Nephron (organoid): ENCODE measurements at regions not wholly inside any gene's neighbourhood (a gene's known extent, or its start where the extent isn't known, plus 50 kb on each side); places are given as distances from the start of the nearest gene placed in this dataset.

ENCODE experiments used
- H3K27ac Mint-ChIP-seq, 3 experiments: 2 replicates each; pipeline ENCODE4 v1.8.0; 2020; ENCODE audit warnings: mixed read lengths in 3 of 3, mild to moderate bottlenecking in 2 of 3, moderate library complexity in 1 of 3
- H3K27me3 Mint-ChIP-seq: 2 replicates; pipeline ENCODE4 v1.8.0; 2021; ENCODE audit warnings: low read depth, mild to moderate bottlenecking, moderate library complexity, mixed read lengths
- H3K36me3 Mint-ChIP-seq: 2 replicates; pipeline ENCODE4 v1.8.0; 2020; ENCODE audit warnings: low read depth, mixed read lengths
- H3K4me1 Mint-ChIP-seq: 2 replicates; pipeline ENCODE4 v1.8.0; 2020; ENCODE audit warnings: mixed read lengths
- H3K4me3 Mint-ChIP-seq, 3 experiments: 2 replicates each; pipeline ENCODE4 v1.8.0; 2020; ENCODE audit warnings: mild to moderate bottlenecking in 3 of 3, mixed read lengths in 3 of 3, moderate library complexity in 2 of 3
- H3K9me3 Mint-ChIP-seq: 2 replicates; pipeline ENCODE4 v1.8.0; 2020; ENCODE audit warnings: mixed read lengths
- CTCF ChIP-seq, 3 experiments: fragments of 200-600 bp; sonication (generic); IDR thresholded peaks; one replicate each; pipeline ENCODE4 v1.5.0; 2021; ENCODE audit warnings: antibody characterized with exemption in 3 of 3; ENCODE audit not compliant: unreplicated experiment in 3 of 3

GRCh38 chr6:104239971-104240370 is 619.7 kb downstream of the HACE1 start:
- H3K36me3 Mint-ChIP-seq = no peaks in the 10 kb centered on the region

DNA sequence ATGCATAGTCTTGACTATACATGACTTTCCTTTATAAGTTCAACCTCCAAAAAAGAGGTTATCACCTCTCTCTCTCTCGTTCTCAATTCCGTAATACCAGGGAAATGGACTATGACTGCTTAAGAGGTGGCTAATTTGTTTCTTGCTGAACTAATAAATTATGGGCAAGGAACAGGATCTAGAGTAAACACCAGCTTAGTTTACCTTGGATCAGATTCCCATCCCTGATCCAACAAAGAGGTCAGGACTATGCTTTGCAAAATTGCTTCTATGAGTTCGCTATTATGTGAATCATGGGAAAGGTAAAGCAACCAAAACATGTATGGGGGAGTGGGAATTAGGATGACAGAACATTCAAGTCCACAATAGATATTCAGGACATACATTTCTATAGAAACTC is 630.7 kb downstream of the HACE1 start:
- Mint-ChIP-seq H3K4me1 (no peaks in the 10 kb centered on the region), H3K4me3 (no peak overlapping the region), H3K9me3 (no peaks in the 10 kb centered on the region), H3K27me3 (no peaks in the 10 kb centered on the region), H3K36me3 (no peaks in the 10 kb centered on the region), H3K27ac (no peak overlapping the region)
- TF ChIP-seq CTCF (IDR thresholded peaks at IDR 0.05; ENCODE audit: unreplicated experiment in 3 of 3) = no peak

More at GRCh38 chr6:104239971-104240370, 619.7 kb downstream of the HACE1 start:
- no peak overlapping the region for H3K27ac Mint-ChIP-seq
- H3K4me1 Mint-ChIP-seq = peaks cover 4% of the 10 kb centered on the region
- H3K9me3 Mint-ChIP-seq = no peaks in the 10 kb centered on the region
- no peaks in the 10 kb centered on the region for H3K27me3 Mint-ChIP-seq
- TF ChIP-seq CTCF (IDR thresholded peaks at IDR 0.05; ENCODE audit: unreplicated experiment in 3 of 3) = no peak
- H3K4me3 Mint-ChIP-seq = no peak overlapping the region

GRCh38 chr6:104227508-104227907 is 632.2 kb downstream of the HACE1 start:
- Mint-ChIP-seq H3K27ac (no peak overlapping the region), H3K9me3 (no peaks in the 10 kb centered on the region), H3K4me3 (no peak overlapping the region), H3K27me3 (no peaks in the 10 kb centered on the region), H3K4me1 (no peaks in the 10 kb centered on the region), H3K36me3 (no peaks in the 10 kb centered on the region)
- TF ChIP-seq CTCF (IDR thresholded peaks at IDR 0.05; ENCODE audit: unreplicated experiment in 3 of 3) = no peak

GRCh38 chr6:104226790-104227446 is 632.8 kb downstream of the HACE1 start:
- Mint-ChIP-seq H3K36me3 (no peaks in the 10 kb centered on the region), H3K4me1 (no peaks in the 10 kb centered on the region), H3K27me3 (no peaks in the 10 kb centered on the region), H3K4me3 (no peak overlapping the region), H3K9me3 (no peaks in the 10 kb centered on the region), H3K27ac (peak overlapping the region in 1 of 3 experiments; percentile 13)
- no peak for TF ChIP-seq CTCF (IDR thresholded peaks at IDR 0.05; ENCODE audit: unreplicated experiment in 3 of 3)

DNA sequence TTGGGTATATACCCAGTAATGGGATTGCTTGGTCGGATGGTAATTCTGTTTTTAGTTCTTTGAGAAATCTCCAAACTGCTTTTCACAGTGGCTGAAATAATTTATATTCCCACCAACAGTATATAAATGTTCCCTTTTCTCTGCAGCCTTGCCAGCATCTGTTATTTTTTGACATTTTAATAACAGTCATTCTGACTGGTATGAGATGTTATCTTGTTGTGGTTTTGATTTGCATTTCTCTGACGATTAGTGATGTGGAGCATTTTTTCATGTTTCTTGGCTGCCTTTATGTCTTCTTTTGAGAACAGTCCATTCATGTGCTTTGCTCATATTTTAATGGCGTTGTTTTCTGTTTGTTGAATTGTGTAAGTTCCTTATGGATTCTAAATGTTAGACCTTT is 641.6 kb downstream of the HACE1 start:
- no peaks in the 10 kb centered on the region for H3K36me3 Mint-ChIP-seq
- H3K27me3 Mint-ChIP-seq = no peaks in the 10 kb centered on the region
- no peak for TF ChIP-seq CTCF (IDR thresholded peaks at IDR 0.05; ENCODE audit: unreplicated experiment in 3 of 3)
- peak overlapping the region in 1 of 3 experiments; percentile 7 for H3K27ac Mint-ChIP-seq
- H3K9me3 Mint-ChIP-seq = no peaks in the 10 kb centered on the region
- H3K4me1 Mint-ChIP-seq = no peaks in the 10 kb centered on the region
- H3K4me3 Mint-ChIP-seq = no peak overlapping the region

- H3K4me1 Mint-ChIP-seq = no peaks in the 10 kb centered on the region
- no peaks in the 10 kb centered on the region for H3K27me3 Mint-ChIP-seq
- no peaks in the 10 kb centered on the region for H3K9me3 Mint-ChIP-seq
- TF ChIP-seq CTCF (IDR thresholded peaks at IDR 0.05; ENCODE audit: unreplicated experiment in 3 of 3) = no peak
- H3K27ac Mint-ChIP-seq = no peak overlapping the region
- no peaks in the 10 kb centered on the region for H3K36me3 Mint-ChIP-seq
- no peak overlapping the region for H3K4me3 Mint-ChIP-seq
These were observed 644.8 kb downstream of the HACE1 start for GRCh38 chr6:104214901-104215300.
